Astrocyte (in vitro differentiated cells and primary cell): ENCODE measurements at regions not wholly inside any gene's neighbourhood (a gene's known extent, or its start where the extent isn't known, plus 50 kb on each side); places are given as distances from the start of the nearest gene placed in this dataset.

ENCODE experiments used
- DNase-seq: peaks from one replicate; pipeline ENCODE4 v3.0.0-alpha.2; 2010; ENCODE audit warnings: low read depth
- FAIRE-seq: peaks from 2 replicates; lab custom pipeline; 2011; peaks lifted over from hg19 to GRCh38; lab: Jason Lieb, UNC
- H2AFZ ChIP-seq: 2 replicates; pipeline ENCODE4 v1.6.0; 2012; ENCODE audit warnings: low read depth, low read length, inconsistent platforms
- H3K27ac ChIP-seq: 2 replicates; pipeline ENCODE4 v1.5.1; 2011; ENCODE audit warnings: low read depth, low read length, inconsistent platforms
- H3K27me3 ChIP-seq: 2 replicates; pipeline ENCODE4 v1.6.0; 2011; ENCODE audit warnings: low read length, inconsistent platforms; ENCODE audit not compliant: insufficient read depth
- H3K36me3 ChIP-seq: 2 replicates; pipeline ENCODE4 v1.5.1; 2011; ENCODE audit warnings: low read length, inconsistent platforms; ENCODE audit not compliant: insufficient read depth
- H3K4me1 ChIP-seq: 2 replicates; pipeline ENCODE4 v1.5.1; 2011; ENCODE audit warnings: low read length, inconsistent platforms; ENCODE audit not compliant: insufficient read depth
- H3K4me2 ChIP-seq: 2 replicates; pipeline ENCODE4 v1.6.0; 2012; ENCODE audit warnings: low read length, inconsistent platforms
- H3K4me3 ChIP-seq: 2 replicates; pipeline ENCODE4 v1.5.1; 2011; ENCODE audit warnings: low read depth, mild to moderate bottlenecking, low read length, inconsistent platforms; ENCODE audit not compliant: insufficient read depth
- H3K79me2 ChIP-seq: 2 replicates; pipeline ENCODE4 v1.6.0; 2012; ENCODE audit warnings: mild to moderate bottlenecking, low read length, inconsistent platforms; ENCODE audit not compliant: insufficient read depth
- H3K9ac ChIP-seq: 2 replicates; pipeline ENCODE4 v1.6.0; 2012; ENCODE audit warnings: mild to moderate bottlenecking, low read length, inconsistent platforms
- H3K9me3 ChIP-seq: 2 replicates; pipeline ENCODE4 v1.5.1; 2012; ENCODE audit warnings: low read depth, mild to moderate bottlenecking, low read length, inconsistent platforms; ENCODE audit not compliant: insufficient read depth
- H4K20me1 ChIP-seq: 2 replicates; pipeline ENCODE4 v1.6.0; 2012; ENCODE audit warnings: low read length, inconsistent platforms; ENCODE audit not compliant: insufficient read depth
- H3K27ac Mint-ChIP-seq: one replicate; pipeline ENCODE4 v1.8.0; 2021; ENCODE audit warnings: mild to moderate bottlenecking, mixed read lengths; ENCODE audit not compliant: unreplicated experiment
- H3K27me3 Mint-ChIP-seq: one replicate; pipeline ENCODE4 v1.8.0; 2021; ENCODE audit warnings: low read depth, mixed read lengths; ENCODE audit not compliant: unreplicated experiment
- H3K36me3 Mint-ChIP-seq: one replicate; pipeline ENCODE4 v1.8.0; 2021; ENCODE audit warnings: low read depth, mixed read lengths; ENCODE audit not compliant: unreplicated experiment
- H3K4me1 Mint-ChIP-seq: one replicate; pipeline ENCODE4 v1.8.0; 2021; ENCODE audit warnings: low read depth, mixed read lengths; ENCODE audit not compliant: unreplicated experiment
- H3K4me3 Mint-ChIP-seq: one replicate; pipeline ENCODE4 v1.8.0; 2021; ENCODE audit warnings: mild to moderate bottlenecking, moderate library complexity, mixed read lengths; ENCODE audit not compliant: unreplicated experiment
- H3K9me3 Mint-ChIP-seq: one replicate; pipeline ENCODE4 v1.8.0; 2021; ENCODE audit warnings: mild to moderate bottlenecking, mixed read lengths; ENCODE audit not compliant: unreplicated experiment
- CTCF ChIP-seq: IDR thresholded peaks from 2 replicates; pipeline ENCODE4 v1.5.1; 2011; ENCODE audit warnings: low read depth, mild to moderate bottlenecking, inconsistent platforms, low read length, moderate library complexity; ENCODE audit not compliant: insufficient read depth
- EZH2 ChIP-seq: IDR thresholded peaks from 2 replicates; pipeline ENCODE4 v1.6.1; 2012; ENCODE audit warnings: mild to moderate bottlenecking, low read length, inconsistent platforms; ENCODE audit not compliant: insufficient read depth

GRCh38 chr7:1300206-1300605 is 67.5 kb downstream of the UNCX start:
- peaks cover 11% of the 10 kb centered on the region for H3K27me3 ChIP-seq
- DNase-seq (no peak), FAIRE-seq (no peak)
- no peak overlapping the region for H3K4me3 ChIP-seq
- no peak overlapping the region for H3K27ac ChIP-seq
- H3K36me3 Mint-ChIP-seq: no peaks in the 10 kb centered on the region
- H3K27ac Mint-ChIP-seq: no peak overlapping the region
- TF ChIP-seq CTCF: no peak
- H3K79me2 ChIP-seq: no peaks in the 10 kb centered on the region
- no peaks in the 10 kb centered on the region for H3K4me1 ChIP-seq
- H3K36me3 ChIP-seq: no peaks in the 10 kb centered on the region
- no peak overlapping the region for H3K9ac ChIP-seq
- no peaks in the 10 kb centered on the region for H3K9me3 Mint-ChIP-seq
- no peaks in the 10 kb centered on the region for H3K9me3 ChIP-seq
- H3K4me3 Mint-ChIP-seq: no peak overlapping the region
- H3K4me1 Mint-ChIP-seq: no peaks in the 10 kb centered on the region
- no peak overlapping the region for H3K4me2 ChIP-seq
- no peaks in the 10 kb centered on the region for H4K20me1 ChIP-seq
- H3K27me3 Mint-ChIP-seq: peaks cover 26% of the 10 kb centered on the region
- H2AFZ ChIP-seq: no peak overlapping the region

- Histone ChIP-seq H3K4me2 (no peak overlapping the region), H3K27ac (no peak overlapping the region), H3K27me3 (peaks cover 11% of the 10 kb centered on the region), H4K20me1 (no peaks in the 10 kb centered on the region), H2AFZ (no peak overlapping the region), H3K9ac (no peak overlapping the region), H3K4me1 (no peaks in the 10 kb centered on the region), H3K36me3 (no peaks in the 10 kb centered on the region), H3K9me3 (no peaks in the 10 kb centered on the region), H3K79me2 (no peaks in the 10 kb centered on the region), H3K4me3 (no peak overlapping the region)
- peaks cover 26% of the 10 kb centered on the region for H3K27me3 Mint-ChIP-seq
- H3K4me1 Mint-ChIP-seq: no peaks in the 10 kb centered on the region
- no peaks in the 10 kb centered on the region for H3K36me3 Mint-ChIP-seq
- DNase-seq (no peak), FAIRE-seq (no peak)
- H3K27ac Mint-ChIP-seq: no peak overlapping the region
- H3K4me3 Mint-ChIP-seq: no peak overlapping the region
- TF ChIP-seq EZH2 (no peak), CTCF (no peak)
- no peaks in the 10 kb centered on the region for H3K9me3 Mint-ChIP-seq
These were observed 68.0 kb downstream of the UNCX start for GRCh38 chr7:1300636-1301035.

GRCh38 chr7:1301054-1301881 is 68.6 kb downstream of the UNCX start:
- TF ChIP-seq CTCF (no peak), EZH2 (no peak)
- no peak overlapping the region for H2AFZ ChIP-seq
- H3K36me3 Mint-ChIP-seq: no peaks in the 10 kb centered on the region
- no peak overlapping the region for H3K4me2 ChIP-seq
- H3K9ac ChIP-seq: no peak overlapping the region
- no peaks in the 10 kb centered on the region for H3K36me3 ChIP-seq
- H3K9me3 Mint-ChIP-seq: no peaks in the 10 kb centered on the region
- no peaks in the 10 kb centered on the region for H3K4me1 ChIP-seq
- FAIRE-seq: no peak
- H3K79me2 ChIP-seq: no peaks in the 10 kb centered on the region
- no peaks in the 10 kb centered on the region for H3K4me1 Mint-ChIP-seq
- H3K9me3 ChIP-seq: no peaks in the 10 kb centered on the region
- no peak overlapping the region for H3K4me3 ChIP-seq
- H3K4me3 Mint-ChIP-seq: no peak overlapping the region
- H3K27me3 Mint-ChIP-seq: peaks cover 26% of the 10 kb centered on the region
- no peak for DNase-seq
- H3K27ac Mint-ChIP-seq: no peak overlapping the region
- H4K20me1 ChIP-seq: no peaks in the 10 kb centered on the region
- no peak overlapping the region for H3K27ac ChIP-seq
- H3K27me3 ChIP-seq: peaks cover 11% of the 10 kb centered on the region
